Inferior parietal cortex (tissue), 1 donor: ENCODE measurements at regions not wholly inside any gene's neighbourhood (a gene's known extent, or its start where the extent isn't known, plus 50 kb on each side); places are given as distances from the start of the nearest gene placed in this dataset.
"Not testable (repeated sequence)": the region's sequence is repeated elsewhere in the genome, so short reads cannot be mapped to it uniquely, and the experiment has no call there.

Experiments used
- DNase-seq: peaks from one replicate; pipeline ENCODE4 v3.0.0-alpha.2; 2016; ENCODE audit errors: extremely low spot score

GRCh38 chr4:131450572-131451209, 1698.4 kb upstream of the PCDH10 start:
- no peak for DNase-seq

GRCh38 chr4:131459430-131460101, 1689.5 kb upstream of the PCDH10 start:
- DNase-seq, result no peak

GRCh38 chr4:131470360-131470759, 1678.7 kb upstream of the PCDH10 start:
- no peak for DNase-seq

GRCh38 chr4:131488772-131489171, 1660.3 kb upstream of the PCDH10 start:
- no peak for DNase-seq

- not testable (repeated sequence) for DNase-seq
These were observed 1652.9 kb upstream of the PCDH10 start for GRCh38 chr4:131496211-131496610.

- no peak for DNase-seq
These were observed 1649.8 kb upstream of the PCDH10 start for GRCh38 chr4:131499141-131499873.

GRCh38 chr4:131509521-131509920, 1639.6 kb upstream of the PCDH10 start:
- DNase-seq, result no peak

GRCh38 chr4:131526686-131527085, 1622.4 kb upstream of the PCDH10 start:
- no peak for DNase-seq

GRCh38 chr4:131531087-131531486, 1618.0 kb upstream of the PCDH10 start:
- no peak for DNase-seq

GRCh38 chr4:131534944-131535645, 1614.0 kb upstream of the PCDH10 start:
- no peak for DNase-seq

GRCh38 chr4:131540256-131540655, 1608.8 kb upstream of the PCDH10 start:
- DNase-seq, result no peak

- DNase-seq, result no peak
These were observed 1601.5 kb upstream of the PCDH10 start for GRCh38 chr4:131547506-131547981.

GRCh38 chr4:131551306-131551705, 1597.8 kb upstream of the PCDH10 start:
- DNase-seq, result no peak

- no peak for DNase-seq
These were observed 1583.1 kb upstream of the PCDH10 start for GRCh38 chr4:131566026-131566425.

- DNase-seq, result no peak
These were observed 1564.5 kb upstream of the PCDH10 start for GRCh38 chr4:131584587-131584986.

GRCh38 chr4:131595140-131595539, 1554.0 kb upstream of the PCDH10 start:
- no peak for DNase-seq

- DNase-seq, result no peak
These were observed 1545.4 kb upstream of the PCDH10 start for GRCh38 chr4:131603705-131604104.

GRCh38 chr4:131609039-131609438, 1540.1 kb upstream of the PCDH10 start:
- no peak for DNase-seq

GRCh38 chr4:131610517-131610916, 1538.6 kb upstream of the PCDH10 start:
- DNase-seq, result not testable (repeated sequence)

GRCh38 chr4:131613086-131613823, 1535.8 kb upstream of the PCDH10 start:
- DNase-seq, result no peak

GRCh38 chr4:131613824-131614216, 1535.3 kb upstream of the PCDH10 start:
- no peak for DNase-seq
